Sigmoid colon (tissue), 6 donors: ENCODE measurements at regions not wholly inside any gene's neighbourhood (a gene's known extent, or its start where the extent isn't known, plus 50 kb on each side); places are given as distances from the start of the nearest gene placed in this dataset.

Experiments
- DNase-seq: peaks from one replicate; pipeline ENCODE4 v3.0.0-alpha.2; 2019
- H3K27ac ChIP-seq, 4 donors: fragments of 200-600 bp; sonication (generic); one replicate each; pipeline ENCODE4 v1.5.1; 2016 to 2019; ENCODE audit warnings: mild to moderate bottlenecking in 1 of 4
- H3K27me3 ChIP-seq, 3 donors: fragments of 200-600 bp; sonication (generic); one replicate each; pipeline ENCODE4 v1.5.1; 2019; ENCODE audit warnings: mild to moderate bottlenecking in 1 of 3
- H3K36me3 ChIP-seq, 4 donors: fragments of 200-600 bp; sonication (generic); one replicate each; pipeline ENCODE4 v1.5.1; 2016 to 2019
- H3K4me1 ChIP-seq, 4 donors: fragments of 200-600 bp; sonication (generic); one replicate each; pipeline ENCODE4 v1.5.1; 2017 to 2019
- H3K4me3 ChIP-seq, 4 donors: fragments of 200-600 bp; sonication (generic); one replicate each; pipeline ENCODE4 v1.5.1; 2017 to 2019; ENCODE audit warnings: mild to moderate bottlenecking in 2 of 4, moderate library complexity in 1 of 4
- H3K9me3 ChIP-seq, 4 donors: fragments of 200-600 bp in 3 of 4; sonication (generic) in 3 of 4; one replicate each; pipeline versions ENCODE4 v1.5.1 to v1.6.1; 2013 to 2019
- CTCF ChIP-seq, 4 experiments: fragments of 450-650 bp in 3 of 4; fragments of 200-600 bp in 1 of 4; IDR thresholded peaks; one replicate each; pipeline ENCODE4 v1.5.1; 2016 to 2019; ENCODE audit warnings: antibody characterized with exemption in 4 of 4, mild to moderate bottlenecking in 3 of 4, moderate library complexity in 2 of 4
- EP300 ChIP-seq, 4 donors: sonication (generic); formaldehyde crosslinking; IDR thresholded peaks; one replicate each; pipeline ENCODE4 v1.6.1; 2017; ENCODE audit warnings: antibody characterized with exemption in 4 of 4
- POLR2A ChIP-seq, 2 donors: fragments of 450-650 bp; IDR thresholded peaks; one replicate each; pipeline ENCODE4 v1.6.1; 2016; ENCODE audit warnings: antibody characterized with exemption in 2 of 2, mild to moderate bottlenecking in 2 of 2, moderate library complexity in 2 of 2
- POLR2AphosphoS5 ChIP-seq, 4 donors: sonication (generic); formaldehyde crosslinking; IDR thresholded peaks; one replicate each; pipeline ENCODE4 v1.6.1; 2017; ENCODE audit warnings: antibody characterized with exemption in 4 of 4
- WGBS, 2 donors: extraction: QIAGEN DNeasy Blood & Tissue Kit; methylation state at CpG; one replicate each; pipeline ENCODE4 v1.1.7; 2013; 5-methylcytosine and 5-hydroxymethylcytosine counted together
- intact Hi-C: fragments of 100-400 bp; cut with DNase I; formaldehyde crosslinking; loops from one replicate; pipeline ENCODE4 v1.15.1; 2023
- donor health status: healthy with polysubstance abuse.
- donor health status: healthy.

- H3K9me3 ChIP-seq: peaks cover 0 to 4% (median 0%) of the 10 kb centered on the region in 4 donors
- TF ChIP-seq POLR2A (IDR thresholded peaks at IDR 0.05) (no peak), CTCF (IDR thresholded peaks at IDR 0.05) (no peak), EP300 (IDR thresholded peaks at IDR 0.05) (no peak), POLR2AphosphoS5 (IDR thresholded peaks at IDR 0.05) (no peak)
- peaks cover 39 to 73% (median 40%) of the 10 kb centered on the region in 4 donors for H3K36me3 ChIP-seq
- no peak overlapping the region for H3K4me3 ChIP-seq
- H3K27me3 ChIP-seq: no peaks in the 10 kb centered on the region
- no peaks in the 10 kb centered on the region for H3K4me1 ChIP-seq
- intact Hi-C loops: no loop called here
- 92 to 95% methylated on average over 17 of the region's 17 CpGs for WGBS, 2 donors
- no peak overlapping the region for H3K27ac ChIP-seq
- DNase-seq: no peak
These were observed 132.8 kb downstream of the PTPRS start for GRCh38 chr19:5207806-5208205.

GRCh38 chr19:5206751-5207075 is 133.9 kb downstream of the PTPRS start:
- DNase-seq: no peak
- intact Hi-C loops: no loop called here
- WGBS, 2 donors: 80 to 89% methylated on average over 11 of the region's 11 CpGs
- H3K36me3 ChIP-seq: peaks cover 32 to 62% (median 35%) of the 10 kb centered on the region in 4 donors
- TF ChIP-seq CTCF (IDR thresholded peaks at IDR 0.05) (no peak), POLR2AphosphoS5 (IDR thresholded peaks at IDR 0.05) (no peak), POLR2A (IDR thresholded peaks at IDR 0.05) (no peak), EP300 (IDR thresholded peaks at IDR 0.05) (no peak)
- no peak overlapping the region for H3K4me3 ChIP-seq
- no peak overlapping the region for H3K27ac ChIP-seq
- H3K4me1 ChIP-seq: no peaks in the 10 kb centered on the region
- peaks cover 0 to 5% (median 2%) of the 10 kb centered on the region in 4 donors for H3K9me3 ChIP-seq
- H3K27me3 ChIP-seq: no peaks in the 10 kb centered on the region

GRCh38 chr19:5205937-5206750 is 134.5 kb downstream of the PTPRS start:
- no peak for DNase-seq
- Histone ChIP-seq H3K4me3 (no peak overlapping the region), H3K9me3 (peaks cover 0 to 5% (median under 1%) of the 10 kb centered on the region in 4 donors), H3K36me3 (peaks cover 27 to 56% (median 29%) of the 10 kb centered on the region in 4 donors), H3K4me1 (no peaks in the 10 kb centered on the region), H3K27ac (no peak overlapping the region), H3K27me3 (no peaks in the 10 kb centered on the region)
- TF ChIP-seq CTCF (IDR thresholded peaks at IDR 0.05) (no peak), POLR2AphosphoS5 (IDR thresholded peaks at IDR 0.05) (no peak), POLR2A (IDR thresholded peaks at IDR 0.05) (no peak), EP300 (IDR thresholded peaks at IDR 0.05) (no peak)
- intact Hi-C loops: no loop called here
- WGBS, 2 donors: 74 to 86% methylated on average over 29 of the region's 29 CpGs

GRCh38 chr19:5205381-5205780 is 135.2 kb downstream of the PTPRS start:
- Histone ChIP-seq H3K27me3 (no peaks in the 10 kb centered on the region), H3K27ac (no peak overlapping the region), H3K4me1 (no peaks in the 10 kb centered on the region), H3K36me3 (peaks cover 19 to 49% (median 22%) of the 10 kb centered on the region in 4 donors), H3K9me3 (peaks cover 0 to 9% (median 5%) of the 10 kb centered on the region in 4 donors), H3K4me3 (no peak overlapping the region)
- WGBS, 2 donors: 86 to 88% methylated on average over 13 of the region's 13 CpGs
- intact Hi-C loops: no loop called here
- TF ChIP-seq POLR2AphosphoS5 (IDR thresholded peaks at IDR 0.05) (no peak), EP300 (IDR thresholded peaks at IDR 0.05) (no peak), POLR2A (IDR thresholded peaks at IDR 0.05) (no peak), CTCF (IDR thresholded peaks at IDR 0.05) (no peak)
- DNase-seq: no peak
